Epithelial cell of proximal tubule (primary cell): ENCODE measurements at regions not wholly inside any gene's neighbourhood (a gene's known extent, or its start where the extent isn't known, plus 50 kb on each side); places are given as distances from the start of the nearest gene placed in this dataset.

Experiments
- DNase-seq: peaks from one replicate; pipeline ENCODE4 v3.0.0-alpha.2; 2011; ENCODE audit warnings: low read depth
- H3K4me3 ChIP-seq: 2 replicates; pipeline ENCODE4 v1.5.1; 2011; ENCODE audit warnings: low read depth, mild to moderate bottlenecking, low read length
- CTCF ChIP-seq: conservative IDR thresholded peaks from 2 replicates; pipeline ENCODE4 v1.5.1; 2012; ENCODE audit warnings: low read depth, mild to moderate bottlenecking, low read length

- H3K4me3 ChIP-seq: no peak overlapping the region
- no peak for DNase-seq
- no peak for TF ChIP-seq CTCF
Measured at GRCh38 chr4:121555315-121556107, 141.3 kb downstream of the ANXA5 start.

- H3K4me3 ChIP-seq: no peak overlapping the region
- TF ChIP-seq CTCF: no peak
- DNase-seq: no peak
Measured at GRCh38 chr4:121554382-121554781, 142.4 kb downstream of the ANXA5 start.

- H3K4me3 ChIP-seq: no peak overlapping the region
- no peak for TF ChIP-seq CTCF
- DNase-seq: no peak
Measured at GRCh38 chr4:121551881-121552280, 144.9 kb downstream of the ANXA5 start.

- no peak for TF ChIP-seq CTCF
- H3K4me3 ChIP-seq: no peak overlapping the region
- DNase-seq: peak; percentile 13
Measured at GRCh38 chr4:121551271-121551670, 145.5 kb downstream of the ANXA5 start.

- H3K4me3 ChIP-seq: no peak overlapping the region
- TF ChIP-seq CTCF: no peak
- DNase-seq: no peak
Measured at GRCh38 chr4:121541696-121542095, 155.1 kb downstream of the ANXA5 start.

- TF ChIP-seq CTCF: peak; percentile 19
- DNase-seq: no peak
- no peak overlapping the region for H3K4me3 ChIP-seq
Measured at GRCh38 chr4:121535351-121535750, 154.5 kb upstream of the QRFPR start.

- no peak for DNase-seq
- H3K4me3 ChIP-seq: no peak overlapping the region
- no peak for TF ChIP-seq CTCF
Measured at GRCh38 chr4:121534187-121534586, 153.4 kb upstream of the QRFPR start.
